ENCODE measurements at regions not wholly inside any gene's neighbourhood (a gene's known extent, or its start where the extent isn't known, plus 50 kb on each side); places are given as distances from the start of the nearest gene placed in this dataset.

GRCh38 chr18:43398601-43399000 lies 121.3 kb upstream of the SYT4 start:
- no peak for TF ChIP-seq CTCF (IDR thresholded peaks at IDR 0.05)
- no peak for TF ChIP-seq POLR2A (IDR thresholded peaks at IDR 0.05)
- TF ChIP-seq EP300 (IDR thresholded peaks at IDR 0.05): no peak
- no peak for TF ChIP-seq POLR2AphosphoS5 (IDR thresholded peaks at IDR 0.05)

Data from suprapubic skin (tissue), 4 donors.